ENCODE measurements at regions not wholly inside any gene's neighbourhood (a gene's known extent, or its start where the extent isn't known, plus 50 kb on each side); places are given as distances from the start of the nearest gene placed in this dataset.

DNA sequence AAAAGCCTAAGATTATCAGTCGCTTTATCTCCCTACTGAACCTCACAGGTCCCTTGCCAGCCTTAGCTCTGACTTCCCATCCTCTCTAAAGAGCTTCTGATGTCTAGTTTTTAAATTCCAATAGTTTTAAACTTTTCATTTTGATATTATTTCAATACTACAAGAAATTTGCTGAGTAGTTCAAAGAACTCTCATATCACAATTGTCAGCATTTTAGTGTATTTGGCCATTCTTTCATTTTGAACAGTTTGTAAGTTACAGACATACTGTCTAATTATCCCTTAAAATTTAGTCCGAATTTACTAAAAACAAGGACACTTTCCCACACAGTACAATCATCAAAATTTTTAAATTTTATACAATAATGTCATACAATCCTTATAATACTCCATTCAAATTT, 666.8 kb upstream of the SETBP1 start:
- DNase-seq, result no peak

DNA sequence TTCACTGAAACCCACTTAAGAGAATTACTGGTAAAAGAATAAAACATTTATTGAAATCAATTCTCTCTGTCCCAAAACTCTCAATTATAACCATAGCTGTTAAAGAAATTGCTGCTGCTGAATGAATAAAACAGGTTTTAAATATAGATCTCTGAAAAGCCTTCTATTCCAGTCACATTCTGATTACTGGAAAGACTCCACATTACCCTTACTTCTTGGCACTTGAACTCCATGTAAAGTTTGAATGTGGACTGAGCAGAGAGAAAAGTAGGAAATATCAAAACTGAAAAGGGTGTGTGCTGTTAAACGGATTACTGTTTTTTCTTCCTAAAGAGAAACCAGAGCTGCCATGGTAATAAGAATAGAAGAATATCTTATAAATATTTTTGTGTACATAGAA, 655.3 kb upstream of the SETBP1 start:
- DNase-seq, result no peak

DNA sequence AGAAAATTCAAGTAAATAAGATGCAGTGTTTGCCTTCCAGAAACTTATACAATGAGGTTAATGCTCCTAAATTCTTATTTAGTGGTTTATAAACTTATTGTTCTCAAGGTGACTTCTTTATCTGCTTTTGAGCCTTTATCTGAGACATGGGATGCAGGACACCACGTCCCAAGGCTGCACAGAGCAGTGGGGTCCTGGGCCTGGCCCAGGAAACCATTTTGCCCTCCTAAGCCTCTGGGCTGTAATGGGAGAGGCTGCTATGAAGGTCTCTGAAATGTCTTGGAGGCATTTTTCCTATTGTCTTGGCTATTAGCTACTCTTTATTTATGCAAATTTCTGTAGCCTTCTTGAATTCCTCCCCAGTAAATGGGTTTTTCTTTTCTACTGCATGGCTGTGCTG, 652.6 kb upstream of the SETBP1 start:
- no peak for DNase-seq

DNA sequence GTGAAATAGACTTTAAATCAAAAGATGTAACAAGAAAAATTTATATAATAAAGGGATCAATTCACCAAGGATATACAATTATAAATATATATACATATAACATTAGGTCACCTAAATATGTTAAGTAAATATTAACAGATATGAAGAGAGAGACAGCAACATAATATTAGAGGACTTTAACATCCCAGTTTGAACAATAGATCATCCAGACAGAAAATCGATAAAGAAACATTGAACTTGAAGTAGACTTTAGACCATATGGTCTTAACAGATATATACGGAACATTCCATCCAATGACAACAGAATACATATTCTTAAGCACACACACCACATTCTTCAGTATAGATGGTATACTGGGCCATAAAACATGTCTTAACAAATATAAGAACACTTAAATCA, 649.6 kb upstream of the SETBP1 start:
- DNase-seq, result no peak

DNA sequence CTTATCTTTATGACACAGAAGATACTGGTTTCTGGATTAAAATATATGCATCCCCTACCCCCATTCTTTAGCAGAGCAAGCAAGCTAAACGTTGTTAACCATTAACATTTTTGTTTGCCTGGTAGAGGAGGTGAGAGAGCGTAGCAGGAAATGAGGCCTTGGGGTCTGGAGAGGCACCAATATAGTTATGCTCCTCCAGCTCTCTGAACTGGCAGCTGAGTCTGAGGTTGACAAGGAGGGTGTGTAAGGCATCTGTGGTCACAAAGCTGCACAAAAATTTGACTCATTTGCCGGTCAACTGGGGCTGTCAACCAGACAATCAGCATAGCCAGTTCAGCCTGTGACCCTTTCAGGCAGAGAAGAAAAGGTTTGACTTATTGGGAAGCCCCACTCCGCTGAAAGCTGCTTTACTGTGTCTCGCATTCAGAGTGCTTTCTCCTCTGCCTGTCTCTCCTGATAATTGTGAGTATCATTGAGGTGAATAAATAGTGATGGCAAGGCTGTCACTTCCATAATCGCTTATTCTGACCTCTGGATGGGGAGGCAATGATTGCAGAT, 647.5 kb upstream of the SETBP1 start:
- DNase-seq, result no peak

DNA sequence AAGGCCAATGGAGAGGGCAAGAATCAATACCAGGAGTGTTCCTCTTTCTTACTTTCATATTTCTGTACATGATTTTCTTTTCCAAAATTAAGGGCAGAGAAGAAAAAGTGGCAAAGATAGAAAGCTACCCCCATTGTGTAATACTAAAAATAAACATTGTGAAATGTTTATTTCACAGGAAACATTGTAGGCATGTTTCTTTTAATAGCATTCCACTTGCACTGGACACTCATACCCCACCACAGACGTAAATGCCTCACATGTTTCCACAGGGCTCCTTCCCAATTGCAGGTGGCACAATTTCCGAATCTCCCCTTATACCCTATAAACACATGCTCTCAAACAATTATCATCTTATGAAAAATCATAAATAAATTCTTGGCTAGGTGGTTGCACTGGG, 645.1 kb upstream of the SETBP1 start:
- DNase-seq, result no peak

DNA sequence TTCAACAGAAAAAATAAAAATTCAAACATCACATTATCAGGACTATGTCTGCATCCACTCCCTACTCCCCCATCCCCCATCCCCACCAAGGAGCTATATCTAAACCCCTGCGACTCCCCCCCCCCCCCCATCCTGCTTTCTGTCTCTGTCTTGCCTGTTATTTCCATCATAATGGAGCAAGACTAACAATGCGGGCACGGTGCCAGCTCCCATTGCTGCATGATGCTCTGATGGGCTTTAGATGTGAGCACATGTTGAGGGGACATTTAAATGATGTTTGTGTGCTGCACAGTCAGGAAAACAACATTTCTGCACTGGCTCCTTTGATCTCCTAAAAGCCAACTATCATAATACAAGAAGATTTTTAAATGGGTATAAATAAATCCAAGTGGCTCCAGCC, 644.2 kb upstream of the SETBP1 start:
- peak; percentile 23 for DNase-seq

DNA sequence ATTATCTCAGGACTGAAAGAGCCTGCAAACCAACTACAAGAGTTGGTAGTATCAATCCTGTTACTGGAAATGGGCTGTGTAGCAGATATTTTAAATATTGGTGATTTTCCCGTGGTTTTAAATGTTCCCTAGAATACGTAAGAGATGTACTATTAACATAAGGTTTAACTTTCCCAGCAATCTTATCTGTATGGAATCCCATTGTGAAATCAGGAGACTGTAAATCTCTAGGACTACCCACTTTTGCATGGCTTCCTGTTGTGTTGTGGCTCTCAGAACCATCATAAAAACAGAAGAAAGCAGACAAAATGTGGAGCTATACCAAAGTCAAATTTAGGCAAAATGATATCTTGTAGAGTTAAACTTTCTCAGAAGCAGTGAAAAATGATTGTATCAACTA, 641.5 kb upstream of the SETBP1 start:
- no peak for DNase-seq

DNA sequence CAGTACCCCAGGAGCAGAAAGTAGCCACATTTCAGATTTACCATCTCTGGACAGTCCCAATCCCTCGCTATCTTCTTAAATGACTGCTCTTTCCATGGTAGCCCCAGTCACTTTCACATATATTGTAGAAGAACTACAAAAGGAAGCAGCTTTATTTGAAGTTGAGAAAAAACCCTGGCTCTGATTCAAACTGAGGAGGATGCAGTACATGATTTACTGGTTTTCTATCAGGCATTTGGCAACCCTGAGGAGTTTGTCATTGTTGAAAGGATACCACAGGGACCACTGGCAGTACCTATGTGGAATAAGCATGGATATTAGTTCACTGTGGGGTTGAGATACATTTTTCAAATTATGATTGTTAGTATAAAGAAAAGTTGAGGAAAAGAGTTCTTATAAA, 640.9 kb upstream of the SETBP1 start:
- no peak for DNase-seq

DNA sequence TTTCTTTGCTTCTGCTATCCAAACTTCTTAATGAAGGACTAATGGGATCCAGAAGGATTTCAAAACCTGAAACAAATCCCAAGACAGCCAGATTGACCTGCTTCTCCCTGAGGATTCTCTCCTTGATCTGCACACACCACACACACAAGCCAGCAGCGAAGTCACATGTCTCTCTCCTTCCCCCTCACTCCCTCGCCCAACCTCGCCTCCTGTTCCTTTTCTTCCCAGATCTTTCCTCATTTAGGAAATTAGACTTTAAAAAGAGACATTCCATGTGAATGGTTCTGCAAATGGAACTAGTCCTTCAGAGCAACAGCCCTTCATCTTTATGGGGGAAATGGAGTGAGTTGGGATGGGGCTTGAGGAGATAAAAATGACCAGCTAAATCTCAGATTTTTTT, 639.1 kb upstream of the SETBP1 start:
- DNase-seq, result no peak

DNA sequence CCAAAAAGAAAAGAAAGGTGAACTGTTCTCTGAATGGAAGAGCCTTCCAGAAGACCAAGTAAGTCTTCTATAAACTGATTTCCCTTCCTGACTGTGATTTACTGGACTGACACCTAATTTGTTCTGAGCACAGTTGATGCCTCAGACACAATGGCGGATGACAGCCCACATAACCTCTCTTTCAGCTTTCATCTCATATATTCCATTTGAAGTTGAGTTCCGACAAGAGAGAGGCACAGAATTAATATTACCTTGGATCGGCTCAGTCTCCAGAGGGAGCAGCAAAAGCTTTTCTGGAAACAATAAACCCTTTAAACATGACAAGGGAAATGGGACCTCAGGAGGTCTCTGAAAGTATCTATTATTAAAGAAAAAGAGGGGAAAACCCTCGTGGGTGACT, 638.7 kb upstream of the SETBP1 start:
- no peak for DNase-seq

DNA sequence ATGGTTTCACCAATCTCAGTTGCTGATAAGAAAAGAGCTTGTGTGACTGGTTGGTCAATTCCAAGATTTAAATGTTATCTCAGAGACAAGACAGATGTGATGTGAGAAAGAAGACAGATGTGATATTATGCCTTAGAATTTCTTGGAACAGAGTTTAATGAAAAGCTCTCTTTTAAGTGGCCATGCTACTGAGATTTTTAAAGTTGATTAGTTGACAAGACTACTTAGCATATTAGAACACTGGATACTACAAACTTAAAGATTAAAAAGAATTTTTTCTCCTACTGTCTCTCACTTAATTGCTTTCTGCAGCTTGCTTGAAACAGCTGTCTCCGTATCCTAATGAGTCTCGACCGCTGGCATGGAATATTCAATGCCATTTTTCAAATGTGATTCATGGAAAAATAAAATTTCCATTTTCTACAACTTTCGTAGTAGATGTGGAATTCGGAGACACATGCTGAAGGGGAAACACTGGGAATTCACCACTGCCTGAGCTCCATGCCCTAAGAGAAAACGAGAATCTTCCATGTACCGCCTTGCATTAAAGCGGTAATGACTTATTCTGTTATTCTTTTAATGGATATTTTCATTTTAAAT, 634.2 kb upstream of the SETBP1 start:
- no peak for DNase-seq

DNA sequence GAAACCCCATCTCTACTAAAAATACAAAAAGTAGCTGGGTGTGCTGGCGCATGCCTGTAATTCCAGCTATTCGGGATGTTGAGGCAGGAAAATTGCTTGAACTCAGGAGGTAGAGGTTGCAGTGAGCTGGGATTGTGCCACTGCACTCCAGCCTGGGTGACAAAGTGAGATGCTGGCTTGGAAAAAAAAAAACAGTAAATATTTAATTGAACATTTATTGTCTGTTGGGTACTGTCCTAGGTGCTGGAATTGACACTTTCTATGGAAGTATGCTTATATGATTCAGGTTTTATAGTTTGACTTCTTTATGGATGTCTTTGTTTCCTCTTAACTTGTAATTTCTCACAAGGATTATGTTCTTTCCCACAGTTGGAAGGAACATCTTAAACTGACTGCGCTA, 633.1 kb upstream of the SETBP1 start:
- no peak for DNase-seq

DNA sequence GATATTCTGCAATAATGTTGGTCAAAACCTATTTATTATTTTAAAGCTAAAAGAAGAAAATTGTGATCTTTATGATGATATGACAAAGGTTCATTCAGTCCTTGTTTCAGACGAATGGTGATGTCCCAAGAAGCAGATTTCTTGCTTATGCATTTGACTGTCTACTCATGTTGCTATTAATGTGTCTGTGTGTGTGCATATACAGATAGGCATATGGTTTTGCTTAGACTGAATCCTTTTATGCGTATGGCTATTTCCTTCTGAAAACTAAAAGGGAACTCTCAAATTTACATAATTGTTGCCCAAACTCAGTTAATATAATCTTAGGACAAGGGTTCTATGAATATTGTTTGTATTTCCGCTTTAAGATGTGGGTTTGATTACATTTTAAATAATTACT, 632.3 kb upstream of the SETBP1 start:
- DNase-seq, result no peak

DNA sequence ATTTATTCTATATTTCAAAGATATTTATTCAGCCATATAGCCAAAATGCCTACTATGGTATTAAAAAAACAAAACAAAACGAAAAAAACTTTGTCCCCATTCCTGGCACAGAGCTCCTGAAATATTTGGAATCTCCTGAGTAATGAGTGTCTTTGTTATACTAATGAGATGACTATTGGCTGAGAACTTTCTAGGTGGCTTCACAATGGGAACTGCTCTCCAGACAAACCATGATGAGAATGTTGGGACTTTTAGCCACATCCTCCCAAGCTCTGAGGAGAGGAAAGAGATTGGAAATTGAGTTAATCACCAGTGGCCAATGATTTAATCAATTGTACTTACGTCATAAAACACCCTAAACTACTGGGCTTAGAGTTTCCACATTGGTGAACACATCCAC, 631.8 kb upstream of the SETBP1 start:
- DNase-seq, result no peak

DNA sequence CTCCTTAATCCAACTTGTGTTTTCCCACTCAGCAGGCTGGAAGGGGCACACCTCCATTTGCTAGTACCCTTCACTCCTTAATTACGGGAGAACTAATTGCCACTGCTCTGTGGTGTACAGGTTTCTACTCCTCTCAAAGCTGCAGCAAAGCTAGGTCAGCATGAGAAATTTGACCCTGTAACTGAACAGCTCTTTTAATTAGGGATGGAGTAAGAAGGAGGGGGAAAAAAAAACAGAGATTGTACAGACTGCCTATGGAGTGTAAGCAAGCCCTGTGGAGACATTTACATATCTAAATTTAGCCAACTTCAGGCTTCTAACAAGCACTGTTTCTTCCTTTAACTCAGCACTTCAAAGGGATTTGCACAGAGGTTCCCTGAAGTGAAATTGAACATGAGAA, 629.7 kb upstream of the SETBP1 start:
- peak; percentile 81 for DNase-seq

DNA sequence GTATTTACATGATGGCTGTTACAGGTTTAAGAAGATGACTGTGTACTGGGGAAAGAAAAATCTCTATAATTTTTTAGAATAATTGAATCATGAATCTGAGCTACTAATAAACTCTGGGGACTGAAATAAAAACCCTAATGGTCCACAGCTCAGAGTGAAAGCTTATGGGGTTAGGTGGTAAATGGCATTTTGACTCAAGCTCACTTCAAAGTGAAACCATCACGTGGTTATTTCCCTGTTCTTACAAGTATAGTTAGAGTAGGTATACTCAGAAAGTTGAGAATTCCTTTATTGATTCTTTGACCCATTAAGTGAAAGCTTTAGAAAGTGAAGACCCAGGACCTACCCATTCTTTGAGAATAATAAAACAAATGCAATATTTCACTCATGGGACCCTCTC, 626.2 kb upstream of the SETBP1 start:
- DNase-seq, result no peak

DNA sequence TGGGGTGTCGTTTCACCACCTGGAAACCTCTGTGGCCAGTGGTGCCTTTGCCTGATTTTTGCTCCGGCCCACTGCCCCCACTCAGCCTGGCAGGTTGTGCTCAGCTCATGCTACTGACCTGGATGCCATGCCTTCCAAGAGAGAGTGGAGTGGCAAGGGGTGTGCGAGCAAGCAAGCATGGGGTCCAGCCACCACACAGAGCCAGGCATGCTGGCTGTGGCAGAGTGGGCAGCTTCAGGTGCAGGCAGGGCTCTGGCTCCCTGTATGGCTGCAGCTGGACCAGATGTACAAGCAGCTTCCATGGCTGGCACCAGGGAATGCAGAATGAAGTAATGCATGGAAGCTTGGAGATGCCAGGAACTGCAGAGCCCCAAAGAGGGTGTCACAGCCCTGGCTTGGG, 620.5 kb upstream of the SETBP1 start:
- DNase-seq, result no peak

DNA sequence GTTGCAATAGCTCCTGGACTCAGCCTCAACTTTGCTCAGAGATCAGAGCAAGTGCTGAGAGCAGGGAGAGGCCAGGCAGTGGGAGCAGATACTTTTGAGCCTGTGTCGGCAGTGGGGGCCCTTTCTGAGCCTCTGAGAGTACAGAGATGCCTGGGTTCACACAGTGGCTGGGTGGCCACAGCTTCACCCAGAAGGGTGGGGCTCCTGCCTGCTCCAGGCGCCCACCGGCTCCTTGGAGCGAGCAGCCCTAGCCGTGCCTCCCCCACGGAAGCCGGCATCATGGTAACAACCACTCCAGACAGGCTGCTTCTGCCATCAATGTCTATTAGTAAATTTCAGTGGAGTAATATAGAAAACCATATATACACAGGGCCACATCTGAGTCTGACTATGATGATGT, 619.2 kb upstream of the SETBP1 start:
- DNase-seq, result no peak

DNA sequence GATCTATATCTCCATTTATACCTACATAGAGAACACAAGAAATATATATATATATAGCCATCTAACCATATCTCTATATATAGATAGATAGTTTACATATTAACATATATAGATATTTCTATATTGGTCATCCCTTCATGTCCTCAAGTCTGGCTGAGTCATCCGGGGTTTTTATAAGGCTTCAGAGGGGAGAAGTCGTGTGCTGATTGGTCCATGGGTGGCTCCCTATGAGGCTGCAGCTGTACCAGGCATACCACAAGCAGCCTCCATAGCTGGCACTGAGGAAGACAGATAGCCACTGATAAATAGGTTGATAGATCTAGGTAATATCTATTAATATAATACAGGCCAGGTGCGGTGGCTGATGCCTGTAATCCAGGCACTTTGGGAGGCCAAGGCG, 618.3 kb upstream of the SETBP1 start:
- DNase-seq, result no peak

DNA sequence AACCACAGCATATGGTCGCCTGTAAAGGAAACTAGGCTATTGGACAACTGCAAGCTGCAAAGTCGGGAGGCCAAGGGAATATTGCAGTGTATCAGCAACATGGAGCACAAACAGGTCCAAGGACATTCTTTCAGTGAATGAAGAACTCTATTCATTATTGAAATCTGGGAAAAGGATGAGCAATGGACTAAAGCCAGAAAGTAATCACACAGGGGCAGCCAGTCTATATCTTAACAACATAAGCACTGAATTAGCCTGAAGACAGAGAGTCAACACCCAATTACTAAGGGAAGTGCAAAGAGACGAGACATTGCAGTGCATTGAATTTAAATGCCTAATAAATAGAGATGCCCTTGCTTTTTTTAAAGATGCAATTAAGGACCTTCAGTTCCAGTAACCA, 615.5 kb upstream of the SETBP1 start:
- no peak for DNase-seq

DNA sequence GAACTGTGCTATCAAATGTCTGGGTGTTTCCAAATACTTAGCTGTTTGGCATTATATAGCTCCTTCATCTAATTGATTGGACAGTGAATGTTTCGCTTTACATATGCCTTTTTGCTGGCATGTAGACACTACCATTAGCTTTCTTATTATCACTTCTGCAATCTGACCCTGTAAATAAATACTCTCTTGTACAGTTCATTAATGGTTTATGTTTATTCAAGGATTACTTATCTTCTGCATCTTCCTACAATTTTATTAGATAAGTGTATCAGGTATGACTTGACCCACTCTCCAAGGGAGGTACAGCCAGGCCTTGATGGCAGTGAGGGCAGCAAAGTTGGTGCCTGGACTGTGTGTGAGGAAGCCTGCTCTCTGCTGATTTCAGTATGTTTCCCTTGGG, 614.1 kb upstream of the SETBP1 start:
- DNase-seq, result no peak

DNA sequence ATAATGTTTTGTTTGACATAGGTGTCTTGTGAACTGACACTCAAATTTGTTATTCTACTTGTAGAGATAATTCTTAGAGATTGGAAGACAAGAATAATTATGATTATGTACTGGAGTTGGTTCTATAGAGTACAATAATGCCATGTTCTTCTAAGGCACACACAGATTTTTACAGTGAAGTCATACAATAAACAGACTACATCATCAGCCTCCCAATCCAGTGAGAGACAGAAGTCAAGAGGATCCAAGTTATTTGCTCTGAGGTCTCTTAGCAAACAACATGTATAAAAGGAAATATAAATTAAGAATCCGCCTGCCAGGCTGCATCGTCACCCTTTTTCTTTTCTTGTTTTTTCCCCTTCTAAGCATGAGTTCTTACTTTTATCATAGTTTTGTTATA, 613.5 kb upstream of the SETBP1 start:
- no peak for DNase-seq

DNA sequence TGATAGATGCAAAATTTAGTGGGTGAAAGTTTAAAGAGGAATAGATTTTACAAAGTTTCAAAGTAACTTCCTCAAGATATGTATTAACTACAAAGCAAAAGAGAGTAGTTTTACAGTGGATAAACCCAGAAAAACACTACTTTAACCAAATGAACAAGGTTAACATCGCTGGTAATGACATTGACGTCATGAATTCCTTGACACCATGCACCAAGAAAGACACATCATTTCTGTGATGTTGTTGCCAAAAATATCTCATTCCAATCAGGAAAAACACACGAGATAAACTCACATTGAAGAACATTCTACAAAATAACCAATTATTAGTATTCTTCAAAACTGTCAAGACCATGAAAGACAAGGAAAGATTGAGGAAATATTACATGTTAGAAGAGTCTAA, 605.6 kb upstream of the SETBP1 start:
- no peak for DNase-seq

DNA sequence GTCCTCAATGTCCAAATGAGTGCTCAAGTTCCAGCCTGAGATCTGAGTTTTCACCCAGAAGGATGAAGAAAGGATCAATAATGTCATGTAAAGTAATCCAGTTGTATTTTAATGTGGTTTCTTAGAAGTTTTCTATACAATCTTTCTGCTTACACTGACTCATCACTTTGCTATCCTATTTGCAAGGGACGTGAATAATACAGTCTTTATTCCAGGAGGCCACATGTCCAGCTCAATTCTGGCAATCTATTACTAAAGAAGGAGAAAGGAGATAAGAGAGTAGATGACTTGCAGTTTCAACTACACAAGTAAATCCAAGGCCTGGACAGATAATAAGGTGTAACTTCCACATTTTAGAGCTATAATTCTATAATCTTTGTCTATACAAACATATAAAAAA, 601.1 kb upstream of the SETBP1 start:
- no peak for DNase-seq

DNA sequence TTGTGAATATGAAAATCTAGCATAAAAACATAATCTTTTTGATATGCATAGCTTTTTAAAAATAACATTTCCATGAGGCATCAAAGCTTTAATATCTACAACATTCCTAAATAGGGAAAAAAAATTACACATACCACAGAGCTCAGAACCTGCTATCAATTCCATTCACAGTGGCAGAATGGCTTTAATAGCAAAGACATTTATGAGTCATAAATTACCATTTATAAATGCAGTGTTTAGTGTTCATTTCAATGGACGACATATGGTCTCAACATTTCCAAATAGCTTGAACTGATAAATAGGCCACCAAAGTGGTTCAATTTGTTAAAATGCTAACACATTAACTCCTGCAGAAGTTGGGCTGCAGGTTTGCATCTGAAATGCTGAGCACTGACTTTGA, 600.6 kb upstream of the SETBP1 start:
- DNase-seq, result no peak
